ENCODE measurements at regions not wholly inside any gene's neighbourhood (a gene's known extent, or its start where the extent isn't known, plus 50 kb on each side); places are given as distances from the start of the nearest gene placed in this dataset.

DNA sequence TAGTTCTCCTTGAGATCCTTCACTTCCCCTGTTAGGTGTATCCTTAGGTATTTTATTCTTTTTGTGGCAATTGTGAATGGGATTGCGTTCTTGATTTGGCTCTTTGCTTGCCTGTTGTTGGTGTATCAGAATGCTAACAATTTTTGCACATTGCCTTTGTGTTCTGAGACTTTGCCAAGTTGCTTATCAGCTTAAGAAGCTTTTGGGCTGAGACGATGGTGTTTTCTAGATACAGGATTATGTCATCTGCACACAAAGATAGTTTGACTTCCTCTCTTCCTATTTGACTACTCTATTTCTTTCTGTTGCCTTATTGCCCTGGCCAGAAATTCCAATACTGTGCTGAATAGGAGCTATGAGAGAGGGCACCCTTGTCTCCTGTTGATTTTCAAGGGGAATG, 609.4 kb upstream of the COX7C start:
- no peaks in the 10 kb centered on the region for H3K27me3 ChIP-seq (ENCODE audit: control insufficient read depth, insufficient read depth, low read length)
- no peaks in the 10 kb centered on the region for H3K9me3 ChIP-seq (ENCODE audit: control insufficient read depth, low read length)
- H3K9ac ChIP-seq (ENCODE audit: low read length), result no peak overlapping the region
- H3K4me1 ChIP-seq (ENCODE audit: control insufficient read depth, insufficient read depth, low read length), result no peaks in the 10 kb centered on the region
- H3K36me3 ChIP-seq (ENCODE audit: control insufficient read depth, insufficient read depth, low read length), result no peaks in the 10 kb centered on the region
- H3K4me3 ChIP-seq (ENCODE audit: low read length), result no peak overlapping the region

GRCh38 chr5:86008704-86009103, 609.0 kb upstream of the COX7C start:
- Histone ChIP-seq H3K9ac (ENCODE audit: low read length) (no peak overlapping the region), H3K27me3 (ENCODE audit: control insufficient read depth, insufficient read depth, low read length) (no peaks in the 10 kb centered on the region), H3K4me3 (ENCODE audit: low read length) (no peak overlapping the region), H3K4me1 (ENCODE audit: control insufficient read depth, insufficient read depth, low read length) (no peaks in the 10 kb centered on the region), H3K36me3 (ENCODE audit: control insufficient read depth, insufficient read depth, low read length) (no peaks in the 10 kb centered on the region), H3K9me3 (ENCODE audit: control insufficient read depth, low read length) (no peaks in the 10 kb centered on the region)

DNA sequence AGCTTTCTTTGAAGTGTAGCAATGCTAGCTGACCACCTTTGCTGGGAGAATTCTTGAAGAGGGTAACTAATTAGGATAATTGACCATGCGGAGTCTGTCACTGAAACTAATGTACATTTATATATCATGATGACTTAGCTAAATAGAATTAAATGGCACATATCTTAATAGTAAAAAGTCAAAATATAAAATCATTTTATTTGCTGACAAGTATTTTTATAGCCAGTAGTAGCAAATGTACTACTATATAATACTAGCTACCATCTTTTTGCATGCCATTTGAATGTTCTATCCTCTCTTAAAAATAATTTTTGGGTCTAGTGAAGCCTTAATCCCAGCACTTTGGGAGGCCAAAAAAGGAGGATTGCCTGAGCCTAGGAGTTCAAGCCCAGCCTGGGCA, 605.8 kb upstream of the COX7C start:
- H3K4me1 ChIP-seq (ENCODE audit: control insufficient read depth, insufficient read depth, low read length), result no peaks in the 10 kb centered on the region
- H3K9me3 ChIP-seq (ENCODE audit: control insufficient read depth, low read length), result no peaks in the 10 kb centered on the region
- H3K4me3 ChIP-seq (ENCODE audit: low read length), result no peak overlapping the region
- no peaks in the 10 kb centered on the region for H3K36me3 ChIP-seq (ENCODE audit: control insufficient read depth, insufficient read depth, low read length)
- no peaks in the 10 kb centered on the region for H3K27me3 ChIP-seq (ENCODE audit: control insufficient read depth, insufficient read depth, low read length)
- no peak overlapping the region for H3K9ac ChIP-seq (ENCODE audit: low read length)

DNA sequence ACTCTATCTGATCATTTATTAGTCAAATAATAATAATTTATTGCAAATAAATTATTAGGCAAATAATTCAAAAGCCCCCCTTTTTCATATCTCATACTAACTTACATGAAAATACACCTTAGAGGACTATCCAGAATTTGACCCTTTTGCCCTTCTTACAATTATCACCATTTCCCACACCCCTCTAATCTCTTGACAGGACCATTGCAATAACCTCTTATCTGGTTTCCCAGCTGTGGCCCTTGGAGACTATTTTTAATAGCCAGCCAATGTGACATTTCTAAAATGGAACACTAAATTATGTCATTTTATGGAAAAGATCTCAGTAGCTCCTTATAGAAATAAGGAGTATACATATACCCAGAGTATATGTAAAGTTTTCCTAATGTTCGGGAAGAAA, 588.4 kb upstream of the COX7C start:
- H3K4me1 ChIP-seq (ENCODE audit: control insufficient read depth, insufficient read depth, low read length), result no peaks in the 10 kb centered on the region
- H3K27me3 ChIP-seq (ENCODE audit: control insufficient read depth, insufficient read depth, low read length), result no peaks in the 10 kb centered on the region
- no peaks in the 10 kb centered on the region for H3K36me3 ChIP-seq (ENCODE audit: control insufficient read depth, insufficient read depth, low read length)

DNA sequence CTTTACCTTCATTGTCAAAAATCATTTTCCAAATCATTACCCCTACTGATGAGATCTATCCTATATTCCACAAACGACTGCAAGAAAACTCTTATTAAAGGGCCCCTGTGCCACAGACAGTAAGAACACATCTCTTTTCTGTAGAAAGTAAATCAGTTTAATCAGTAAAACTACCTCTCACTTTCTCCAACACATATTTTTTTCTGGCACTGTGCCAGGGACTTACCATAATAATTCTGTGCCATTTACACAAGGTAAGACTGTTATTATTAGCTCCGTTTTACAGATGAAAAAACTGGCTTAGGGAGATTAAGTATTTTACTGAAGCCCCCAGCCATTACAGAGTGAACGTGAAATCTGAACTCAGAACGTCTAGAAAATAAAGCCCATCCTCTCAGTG, 587.0 kb upstream of the COX7C start:
- Histone ChIP-seq H3K4me1 (ENCODE audit: control insufficient read depth, insufficient read depth, low read length) (no peaks in the 10 kb centered on the region), H3K9me3 (ENCODE audit: control insufficient read depth, low read length) (no peaks in the 10 kb centered on the region)

More for the DNA sequence above, 588.4 kb upstream of the COX7C start:
- H3K4me3 ChIP-seq (ENCODE audit: low read length), result no peak overlapping the region
- H3K9me3 ChIP-seq (ENCODE audit: control insufficient read depth, low read length), result no peaks in the 10 kb centered on the region
- H3K9ac ChIP-seq (ENCODE audit: low read length), result no peak overlapping the region

GRCh38 chr5:86038566-86038965, 579.2 kb upstream of the COX7C start:
- Histone ChIP-seq H3K4me1 (ENCODE audit: control insufficient read depth, insufficient read depth, low read length) (no peaks in the 10 kb centered on the region), H3K36me3 (ENCODE audit: control insufficient read depth, insufficient read depth, low read length) (no peaks in the 10 kb centered on the region), H3K9ac (ENCODE audit: low read length) (no peak overlapping the region), H3K4me3 (ENCODE audit: low read length) (no peak overlapping the region), H3K27me3 (ENCODE audit: control insufficient read depth, insufficient read depth, low read length) (no peaks in the 10 kb centered on the region), H3K9me3 (ENCODE audit: control insufficient read depth, low read length) (no peaks in the 10 kb centered on the region)

More for the DNA sequence above, 587.0 kb upstream of the COX7C start:
- no peaks in the 10 kb centered on the region for H3K27me3 ChIP-seq (ENCODE audit: control insufficient read depth, insufficient read depth, low read length)
- H3K9ac ChIP-seq (ENCODE audit: low read length), result no peak overlapping the region
- no peaks in the 10 kb centered on the region for H3K36me3 ChIP-seq (ENCODE audit: control insufficient read depth, insufficient read depth, low read length)
- H3K4me3 ChIP-seq (ENCODE audit: low read length), result no peak overlapping the region

DNA sequence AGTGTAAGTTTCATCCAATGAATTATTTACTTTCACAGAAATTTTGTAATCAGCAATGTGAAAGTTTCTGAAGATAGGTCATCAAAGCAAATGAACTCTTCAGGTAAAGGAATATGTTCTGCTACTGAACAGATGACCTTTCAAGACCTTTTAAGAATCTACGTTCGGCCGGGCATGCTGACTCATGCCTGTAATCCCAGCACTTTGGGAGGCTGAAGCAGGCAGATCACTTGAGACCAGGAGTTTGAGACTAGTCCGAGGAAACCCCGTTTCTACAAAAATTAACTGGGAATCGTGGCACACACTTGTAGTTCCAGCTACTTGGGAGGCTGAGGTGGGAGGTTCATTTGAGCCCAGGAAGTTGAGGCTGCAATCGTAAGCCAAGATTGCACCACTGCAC, 578.4 kb upstream of the COX7C start:
- H3K4me3 ChIP-seq (ENCODE audit: low read length), result no peak overlapping the region
- H3K27me3 ChIP-seq (ENCODE audit: control insufficient read depth, insufficient read depth, low read length), result no peaks in the 10 kb centered on the region
- H3K9me3 ChIP-seq (ENCODE audit: control insufficient read depth, low read length), result no peaks in the 10 kb centered on the region
- H3K36me3 ChIP-seq (ENCODE audit: control insufficient read depth, insufficient read depth, low read length), result no peaks in the 10 kb centered on the region
- H3K4me1 ChIP-seq (ENCODE audit: control insufficient read depth, insufficient read depth, low read length), result no peaks in the 10 kb centered on the region
- H3K9ac ChIP-seq (ENCODE audit: low read length), result no peak overlapping the region

DNA sequence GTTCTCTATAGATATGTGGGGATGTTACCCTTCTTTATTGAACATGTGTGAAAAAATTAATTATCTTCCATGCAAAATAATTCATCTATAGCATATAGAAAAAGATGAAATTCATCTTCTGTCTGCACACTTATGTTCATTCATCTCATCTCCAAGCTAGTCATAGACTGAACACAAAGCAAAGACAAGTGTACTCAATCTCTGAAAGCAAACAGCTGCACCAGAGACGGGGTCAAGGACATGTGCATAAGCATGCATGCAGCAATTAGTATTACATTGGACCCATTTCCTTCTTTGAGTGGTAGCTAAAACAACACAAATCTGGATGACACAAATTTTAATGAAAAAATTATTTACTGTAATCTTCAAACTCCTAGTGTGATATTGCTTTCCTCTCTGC, 547.0 kb upstream of the COX7C start:
- no peaks in the 10 kb centered on the region for H3K4me1 ChIP-seq (ENCODE audit: control insufficient read depth, insufficient read depth, low read length)
- no peaks in the 10 kb centered on the region for H3K27me3 ChIP-seq (ENCODE audit: control insufficient read depth, insufficient read depth, low read length)
- no peak overlapping the region for H3K4me3 ChIP-seq (ENCODE audit: low read length)
- no peak overlapping the region for H3K9ac ChIP-seq (ENCODE audit: low read length)
- H3K36me3 ChIP-seq (ENCODE audit: control insufficient read depth, insufficient read depth, low read length), result no peaks in the 10 kb centered on the region
- no peaks in the 10 kb centered on the region for H3K9me3 ChIP-seq (ENCODE audit: control insufficient read depth, low read length)

DNA sequence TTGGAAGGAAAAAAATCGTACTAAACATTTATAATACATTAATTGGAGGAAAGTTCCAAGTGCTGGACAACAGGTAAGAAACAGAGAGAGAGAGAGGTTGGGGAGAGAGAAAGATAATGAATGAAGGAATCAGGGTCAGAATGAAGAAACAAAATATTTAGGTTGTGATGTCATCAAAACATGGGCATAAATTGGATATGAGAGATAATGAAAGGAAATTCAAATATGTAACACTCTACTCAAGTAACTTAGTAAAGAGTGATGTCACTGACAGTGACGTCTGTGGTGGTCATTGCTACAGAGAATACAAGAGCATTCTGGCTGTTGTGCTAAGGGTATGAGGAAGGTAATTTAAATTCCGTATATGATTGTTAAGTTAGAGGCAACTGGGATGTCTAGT, 543.4 kb upstream of the COX7C start:
- Histone ChIP-seq H3K36me3 (ENCODE audit: control insufficient read depth, insufficient read depth, low read length) (no peaks in the 10 kb centered on the region), H3K27me3 (ENCODE audit: control insufficient read depth, insufficient read depth, low read length) (no peaks in the 10 kb centered on the region), H3K9me3 (ENCODE audit: control insufficient read depth, low read length) (no peaks in the 10 kb centered on the region), H3K9ac (ENCODE audit: low read length) (no peak overlapping the region), H3K4me1 (ENCODE audit: control insufficient read depth, insufficient read depth, low read length) (no peaks in the 10 kb centered on the region), H3K4me3 (ENCODE audit: low read length) (no peak overlapping the region)

DNA sequence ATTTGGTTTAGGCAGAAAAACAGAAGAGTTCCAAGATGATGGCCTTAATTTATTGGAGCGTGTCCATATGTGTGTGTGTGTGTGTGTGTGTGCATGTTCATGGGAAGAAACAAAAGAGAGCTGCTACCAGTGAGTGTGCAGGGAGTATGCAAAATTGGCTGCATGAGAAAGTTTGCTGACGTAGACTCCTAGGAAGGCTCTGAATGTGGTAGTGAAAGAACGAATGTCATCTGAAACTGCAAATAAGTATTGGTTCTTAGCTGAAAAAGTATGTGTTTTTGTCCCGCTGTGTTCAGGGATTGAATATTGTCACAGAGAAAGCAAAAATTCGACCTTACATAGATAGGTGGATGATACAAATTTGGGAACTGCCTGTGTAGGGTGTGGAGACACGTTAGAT, 542.6 kb upstream of the COX7C start:
- H3K9me3 ChIP-seq (ENCODE audit: control insufficient read depth, low read length), result no peaks in the 10 kb centered on the region
- no peak overlapping the region for H3K4me3 ChIP-seq (ENCODE audit: low read length)
- no peaks in the 10 kb centered on the region for H3K36me3 ChIP-seq (ENCODE audit: control insufficient read depth, insufficient read depth, low read length)
- no peaks in the 10 kb centered on the region for H3K27me3 ChIP-seq (ENCODE audit: control insufficient read depth, insufficient read depth, low read length)
- H3K4me1 ChIP-seq (ENCODE audit: control insufficient read depth, insufficient read depth, low read length), result no peaks in the 10 kb centered on the region
- no peak overlapping the region for H3K9ac ChIP-seq (ENCODE audit: low read length)

DNA sequence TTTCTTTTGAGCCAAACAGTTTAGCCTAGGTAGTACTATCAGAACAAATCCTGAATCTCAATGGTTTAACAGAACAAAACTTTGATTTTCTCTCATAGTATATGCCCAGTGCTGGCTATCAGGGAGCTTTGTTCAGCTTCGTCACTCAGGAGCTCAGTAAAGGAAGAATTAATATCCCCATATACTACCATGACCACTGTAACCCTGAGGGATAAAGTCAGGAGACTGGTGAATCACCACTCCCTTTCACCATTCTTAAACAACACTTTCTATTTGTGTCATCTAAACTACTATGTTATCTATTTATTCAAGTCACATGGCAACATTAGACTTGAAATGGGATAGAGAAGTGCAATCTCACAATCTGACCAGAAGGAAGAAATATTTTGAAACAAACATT, 522.6 kb upstream of the COX7C start:
- Histone ChIP-seq H3K36me3 (ENCODE audit: control insufficient read depth, insufficient read depth, low read length) (no peaks in the 10 kb centered on the region), H3K9me3 (ENCODE audit: control insufficient read depth, low read length) (no peaks in the 10 kb centered on the region), H3K4me1 (ENCODE audit: control insufficient read depth, insufficient read depth, low read length) (no peaks in the 10 kb centered on the region), H3K9ac (ENCODE audit: low read length) (no peak overlapping the region), H3K27me3 (ENCODE audit: control insufficient read depth, insufficient read depth, low read length) (no peaks in the 10 kb centered on the region), H3K4me3 (ENCODE audit: low read length) (no peak overlapping the region)

- Histone ChIP-seq H3K4me3 (ENCODE audit: low read length) (no peak overlapping the region), H3K9me3 (ENCODE audit: control insufficient read depth, low read length) (no peaks in the 10 kb centered on the region), H3K9ac (ENCODE audit: low read length) (no peak overlapping the region), H3K36me3 (ENCODE audit: control insufficient read depth, insufficient read depth, low read length) (no peaks in the 10 kb centered on the region), H3K27me3 (ENCODE audit: control insufficient read depth, insufficient read depth, low read length) (no peaks in the 10 kb centered on the region), H3K4me1 (ENCODE audit: control insufficient read depth, insufficient read depth, low read length) (no peaks in the 10 kb centered on the region)
These were observed 515.8 kb upstream of the COX7C start for GRCh38 chr5:86101966-86102365.

- Histone ChIP-seq H3K4me3 (ENCODE audit: low read length) (no peak overlapping the region), H3K9me3 (ENCODE audit: control insufficient read depth, low read length) (no peaks in the 10 kb centered on the region), H3K36me3 (ENCODE audit: control insufficient read depth, insufficient read depth, low read length) (no peaks in the 10 kb centered on the region), H3K4me1 (ENCODE audit: control insufficient read depth, insufficient read depth, low read length) (no peaks in the 10 kb centered on the region), H3K9ac (ENCODE audit: low read length) (no peak overlapping the region), H3K27me3 (ENCODE audit: control insufficient read depth, insufficient read depth, low read length) (no peaks in the 10 kb centered on the region)
These were observed 508.9 kb upstream of the COX7C start for GRCh38 chr5:86108825-86109224.

Measured in mucosa of stomach (tissue), 1 donor.